Transverse colon (tissue), 4 donors: ENCODE measurements at regions not wholly inside any gene's neighbourhood (a gene's known extent, or its start where the extent isn't known, plus 50 kb on each side); places are given as distances from the start of the nearest gene placed in this dataset.

Experiments used
- DNase-seq: peaks from one replicate; pipeline ENCODE4 v3.0.0-alpha.2; 2019
- H3K27ac ChIP-seq, 4 donors: fragments of 200-600 bp; sonication (generic); 2 replicates each; pipeline ENCODE4 v1.5.1; 2016 to 2018; ENCODE audit warnings: inconsistent platforms in 4 of 4
- H3K27me3 ChIP-seq: fragments of 200-600 bp; sonication (generic); 2 replicates; pipeline ENCODE4 v1.5.1; 2017; ENCODE audit warnings: inconsistent platforms
- H3K36me3 ChIP-seq, 4 donors: fragments of 200-600 bp; sonication (generic); 2 replicates each; pipeline ENCODE4 v1.5.1; 2017 to 2019; ENCODE audit warnings: inconsistent platforms in 4 of 4
- H3K4me1 ChIP-seq, 4 donors: fragments of 200-600 bp; sonication (generic); 2 replicates each; pipeline ENCODE4 v1.5.1; 2017 to 2020; ENCODE audit warnings: inconsistent platforms in 4 of 4
- H3K4me3 ChIP-seq, 4 donors: fragments of 200-600 bp; sonication (generic); 1 replicate in 1 of 4; 2 replicates in 3 of 4; pipeline versions ENCODE4 v1.5.1 to v1.6.1; 2017 to 2019; ENCODE audit warnings: inconsistent platforms in 4 of 4
- H3K9me3 ChIP-seq, 2 donors: fragments of 200-600 bp; sonication (generic); 2 replicates each; pipeline ENCODE4 v1.5.1; 2017 to 2019; ENCODE audit warnings: inconsistent platforms in 2 of 2
- CTCF ChIP-seq, 5 experiments: fragments of 200-600 bp in 3 of 5; fragments of 450-650 bp in 2 of 5; sonication (generic) in 3 of 5; IDR thresholded peaks; 1 replicate in 2 of 5; 2 replicates in 3 of 5; pipeline ENCODE4 v1.5.1; 2016 to 2017; ENCODE audit warnings: antibody characterized with exemption in 5 of 5, inconsistent platforms in 3 of 5, mild to moderate bottlenecking in 2 of 5, moderate library complexity in 1 of 5
- EP300 ChIP-seq: sonication (generic); formaldehyde crosslinking; IDR thresholded peaks from one replicate; pipeline ENCODE4 v1.6.1; 2017; ENCODE audit warnings: antibody characterized with exemption, low read depth
- POLR2A ChIP-seq: fragments of 450-650 bp; IDR thresholded peaks from one replicate; pipeline ENCODE4 v1.6.1; 2016; ENCODE audit warnings: antibody characterized with exemption, mild to moderate bottlenecking, moderate library complexity
- POLR2AphosphoS5 ChIP-seq, 3 donors: sonication (generic); formaldehyde crosslinking; IDR thresholded peaks; one replicate each; pipeline ENCODE4 v1.6.1; 2016; ENCODE audit warnings: antibody characterized with exemption in 3 of 3
- WGBS, 2 donors: methylation state at CpG; one replicate each; pipeline ENCODE4 v1.1.5; 2018; ENCODE audit warnings: low coverage in 1 of 2; 5-methylcytosine and 5-hydroxymethylcytosine counted together
- in situ Hi-C, 4 donors: fragments of 200-750 bp; cut with MboI; loops; one replicate each; pipeline versions ENCODE4 v1.15.0 to v1.15.1; 2017; ENCODE audit warnings: low sequenced_read_pairs in 3 of 4, low pct_ligation_motif_present in 1 of 4, low pct_unique_long_range_greater_than_20kb in 1 of 4
- intact Hi-C: fragments of 100-400 bp; cut with DNase I; formaldehyde crosslinking; loops from one replicate; pipeline ENCODE4 v1.15.1; 2023; ENCODE audit warnings: low total_unique reads

GRCh38 chr4:179509489-179509888 is 2067.3 kb upstream of the AGA start:
- no peak overlapping the region for H3K27ac ChIP-seq
- WGBS, 2 donors = 63 to 95% methylated on average over 1 of the region's 1 CpG
- in situ Hi-C loops = no loop called here
- H3K9me3 ChIP-seq = no peaks in the 10 kb centered on the region
- no peaks in the 10 kb centered on the region for H3K27me3 ChIP-seq
- TF ChIP-seq CTCF (IDR thresholded peaks at IDR 0.05) = no peak
- no peak for TF ChIP-seq POLR2AphosphoS5 (IDR thresholded peaks at IDR 0.05)
- TF ChIP-seq EP300 = no peak
- TF ChIP-seq POLR2A = no peak
- intact Hi-C loops = no loop called here
- H3K4me3 ChIP-seq = no peak overlapping the region
- H3K36me3 ChIP-seq = no peaks in the 10 kb centered on the region
- DNase-seq = no peak
- H3K4me1 ChIP-seq = no peaks in the 10 kb centered on the region

- in situ Hi-C loops (no loop called here), intact Hi-C loops (no loop called here)
- TF ChIP-seq EP300 = no peak
- no peak overlapping the region for H3K4me3 ChIP-seq
- H3K4me1 ChIP-seq = no peaks in the 10 kb centered on the region
- 68 to 87% methylated on average over 2 of the region's 2 CpGs for WGBS, 2 donors
- no peaks in the 10 kb centered on the region for H3K36me3 ChIP-seq
- no peaks in the 10 kb centered on the region for H3K27me3 ChIP-seq
- DNase-seq = no peak
- no peak overlapping the region for H3K27ac ChIP-seq
- no peaks in the 10 kb centered on the region for H3K9me3 ChIP-seq
Observed at GRCh38 chr4:179521952-179522351, 2079.7 kb upstream of the AGA start.

GRCh38 chr4:179530958-179531357 is 2088.7 kb upstream of the AGA start:
- WGBS, 2 donors = 56 to 59% methylated on average over 3 of the region's 3 CpGs
- in situ Hi-C loops = no loop called here
- H3K27ac ChIP-seq = no peak overlapping the region

GRCh38 chr4:179536694-179537093 is 2094.5 kb upstream of the AGA start:
- DNase-seq = no peak
- in situ Hi-C loops (no loop called here), intact Hi-C loops (no loop called here)
- Histone ChIP-seq H3K9me3 (no peaks in the 10 kb centered on the region), H3K4me1 (no peaks in the 10 kb centered on the region), H3K36me3 (no peaks in the 10 kb centered on the region), H3K27me3 (no peaks in the 10 kb centered on the region), H3K4me3 (no peak overlapping the region), H3K27ac (no peak overlapping the region)
- TF ChIP-seq POLR2A = no peak
- no peak for TF ChIP-seq POLR2AphosphoS5 (IDR thresholded peaks at IDR 0.05)
- no peak for TF ChIP-seq EP300
- no peak for TF ChIP-seq CTCF (IDR thresholded peaks at IDR 0.05)
- 74 to 79% methylated on average over 3 of the region's 3 CpGs for WGBS, 2 donors

More at GRCh38 chr4:179530958-179531357, 2088.7 kb upstream of the AGA start:
- H3K4me1 ChIP-seq = no peaks in the 10 kb centered on the region
- H3K36me3 ChIP-seq = no peaks in the 10 kb centered on the region
- H3K9me3 ChIP-seq = no peaks in the 10 kb centered on the region
- no peaks in the 10 kb centered on the region for H3K27me3 ChIP-seq
- TF ChIP-seq POLR2AphosphoS5 (IDR thresholded peaks at IDR 0.05) (no peak), EP300 (no peak), CTCF (IDR thresholded peaks at IDR 0.05) (no peak), POLR2A (no peak)
- no peak overlapping the region for H3K4me3 ChIP-seq
- intact Hi-C loops = no loop called here
- no peak for DNase-seq

- Histone ChIP-seq H3K27ac (no peak overlapping the region), H3K36me3 (no peaks in the 10 kb centered on the region), H3K4me1 (no peaks in the 10 kb centered on the region), H3K27me3 (no peaks in the 10 kb centered on the region), H3K9me3 (no peaks in the 10 kb centered on the region), H3K4me3 (no peak overlapping the region)
- 56 to 64% methylated on average over 3 of the region's 3 CpGs for WGBS, 2 donors
- no peak for TF ChIP-seq POLR2AphosphoS5 (IDR thresholded peaks at IDR 0.05)
- no peak for TF ChIP-seq EP300
- no peak for TF ChIP-seq CTCF (IDR thresholded peaks at IDR 0.05)
- no peak for TF ChIP-seq POLR2A
- DNase-seq = no peak
- intact Hi-C loops (no loop called here), in situ Hi-C loops (no loop called here)
Observed at GRCh38 chr4:179539641-179540040, 2097.4 kb upstream of the AGA start.
